Chondrocyte (in vitro differentiated cells): ENCODE measurements at regions not wholly inside any gene's neighbourhood (a gene's known extent, or its start where the extent isn't known, plus 50 kb on each side); places are given as distances from the start of the nearest gene placed in this dataset.

Source experiments
- DNase-seq: peaks from one replicate; pipeline ENCODE4 v3.0.0; 2021; ENCODE audit warnings: mixed read lengths, low spot score
- H3K27ac Mint-ChIP-seq: one replicate; pipeline ENCODE4 v1.8.0; 2021; ENCODE audit warnings: mild to moderate bottlenecking, moderate library complexity, mixed read lengths; ENCODE audit not compliant: unreplicated experiment
- H3K27me3 Mint-ChIP-seq: 2 replicates; pipeline ENCODE4 v1.8.0; 2021; ENCODE audit warnings: low read depth, mixed read lengths
- H3K36me3 Mint-ChIP-seq: 2 replicates; pipeline ENCODE4 v1.8.0; 2021; ENCODE audit warnings: low read depth, mixed read lengths
- H3K4me1 Mint-ChIP-seq: 2 replicates; pipeline ENCODE4 v1.8.0; 2021; ENCODE audit warnings: low read depth, mild to moderate bottlenecking, mixed read lengths
- H3K4me3 Mint-ChIP-seq: one replicate; pipeline ENCODE4 v1.8.0; 2021; ENCODE audit warnings: mild to moderate bottlenecking, moderate library complexity, mixed read lengths; ENCODE audit not compliant: unreplicated experiment
- H3K9me3 Mint-ChIP-seq: 2 replicates; pipeline ENCODE4 v1.8.0; 2021; ENCODE audit warnings: low read depth, mixed read lengths
- TF ChIP-seq, protein P1 (sequence below): fragments of 200-600 bp; sonication (generic); IDR thresholded peaks from 2 replicates; pipeline ENCODE4 v1.5.0; 2021; ENCODE audit warnings: antibody characterized with exemption, mild to moderate bottlenecking, moderate library complexity

DNA sequence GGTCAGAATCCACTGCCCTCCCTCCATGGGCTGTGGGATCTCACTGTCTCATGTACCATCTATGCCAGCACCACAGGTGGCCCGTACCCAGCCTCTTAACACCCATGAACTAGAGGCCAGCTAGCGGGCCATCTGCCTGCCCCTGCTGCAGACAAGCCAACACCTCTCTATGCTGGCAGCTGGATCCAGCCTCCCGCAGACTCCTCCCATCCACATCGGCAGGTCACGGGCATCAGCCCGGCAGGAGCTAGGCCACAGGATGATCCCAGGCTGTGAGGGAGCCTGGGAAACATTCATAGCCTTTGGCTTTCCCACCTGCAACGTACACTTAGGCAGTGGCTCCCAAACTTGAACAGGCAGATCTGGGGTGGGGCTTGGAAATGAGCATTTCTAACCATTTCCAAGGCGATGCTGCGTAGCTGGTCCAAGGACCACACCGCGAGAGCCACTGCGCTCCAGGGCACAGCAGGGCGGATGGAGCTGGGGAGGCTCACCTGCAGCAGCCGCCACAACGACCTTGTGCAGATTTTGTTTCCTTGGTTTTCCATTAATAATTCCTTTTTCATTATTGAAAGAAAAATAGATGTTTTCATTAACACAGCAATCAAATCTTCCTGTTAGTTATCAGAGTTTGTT lies 114.7 kb downstream of the KCNF1 start:
- TF ChIP-seq, protein P1, sequence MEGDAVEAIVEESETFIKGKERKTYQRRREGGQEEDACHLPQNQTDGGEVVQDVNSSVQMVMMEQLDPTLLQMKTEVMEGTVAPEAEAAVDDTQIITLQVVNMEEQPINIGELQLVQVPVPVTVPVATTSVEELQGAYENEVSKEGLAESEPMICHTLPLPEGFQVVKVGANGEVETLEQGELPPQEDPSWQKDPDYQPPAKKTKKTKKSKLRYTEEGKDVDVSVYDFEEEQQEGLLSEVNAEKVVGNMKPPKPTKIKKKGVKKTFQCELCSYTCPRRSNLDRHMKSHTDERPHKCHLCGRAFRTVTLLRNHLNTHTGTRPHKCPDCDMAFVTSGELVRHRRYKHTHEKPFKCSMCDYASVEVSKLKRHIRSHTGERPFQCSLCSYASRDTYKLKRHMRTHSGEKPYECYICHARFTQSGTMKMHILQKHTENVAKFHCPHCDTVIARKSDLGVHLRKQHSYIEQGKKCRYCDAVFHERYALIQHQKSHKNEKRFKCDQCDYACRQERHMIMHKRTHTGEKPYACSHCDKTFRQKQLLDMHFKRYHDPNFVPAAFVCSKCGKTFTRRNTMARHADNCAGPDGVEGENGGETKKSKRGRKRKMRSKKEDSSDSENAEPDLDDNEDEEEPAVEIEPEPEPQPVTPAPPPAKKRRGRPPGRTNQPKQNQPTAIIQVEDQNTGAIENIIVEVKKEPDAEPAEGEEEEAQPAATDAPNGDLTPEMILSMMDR, result no peak
- Mint-ChIP-seq H3K27me3 (peaks cover 7% of the 10 kb centered on the region), H3K9me3 (no peaks in the 10 kb centered on the region), H3K27ac (no peak overlapping the region), H3K36me3 (no peaks in the 10 kb centered on the region), H3K4me1 (no peaks in the 10 kb centered on the region), H3K4me3 (no peak overlapping the region)
- DNase-seq, result no peak

DNA sequence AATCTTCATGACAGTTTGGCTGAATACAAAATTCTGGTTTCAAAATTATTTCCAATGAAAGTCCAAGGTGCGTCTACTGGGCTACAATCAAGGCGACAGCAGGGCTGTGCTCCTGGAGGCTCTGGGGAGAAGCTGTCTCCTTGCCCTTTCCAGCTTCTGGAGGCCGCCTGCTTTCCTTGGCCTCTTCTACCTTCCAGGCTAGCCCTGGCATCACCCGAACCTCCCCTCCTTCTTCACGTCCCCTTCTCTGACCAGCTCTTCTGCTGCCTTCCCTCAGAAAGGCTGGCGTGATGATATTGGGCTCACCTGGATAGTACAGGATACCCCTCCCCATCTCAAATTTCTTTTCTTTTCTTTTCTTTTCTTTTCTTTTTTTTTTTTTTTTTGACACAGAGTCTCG lies 115.5 kb downstream of the KCNF1 start:
- TF ChIP-seq, protein P1, result no peak
- DNase-seq, result no peak
- Mint-ChIP-seq H3K9me3 (no peaks in the 10 kb centered on the region), H3K27me3 (peaks cover 8% of the 10 kb centered on the region), H3K27ac (no peak overlapping the region), H3K4me3 (no peak overlapping the region), H3K36me3 (no peaks in the 10 kb centered on the region), H3K4me1 (no peaks in the 10 kb centered on the region)

DNA sequence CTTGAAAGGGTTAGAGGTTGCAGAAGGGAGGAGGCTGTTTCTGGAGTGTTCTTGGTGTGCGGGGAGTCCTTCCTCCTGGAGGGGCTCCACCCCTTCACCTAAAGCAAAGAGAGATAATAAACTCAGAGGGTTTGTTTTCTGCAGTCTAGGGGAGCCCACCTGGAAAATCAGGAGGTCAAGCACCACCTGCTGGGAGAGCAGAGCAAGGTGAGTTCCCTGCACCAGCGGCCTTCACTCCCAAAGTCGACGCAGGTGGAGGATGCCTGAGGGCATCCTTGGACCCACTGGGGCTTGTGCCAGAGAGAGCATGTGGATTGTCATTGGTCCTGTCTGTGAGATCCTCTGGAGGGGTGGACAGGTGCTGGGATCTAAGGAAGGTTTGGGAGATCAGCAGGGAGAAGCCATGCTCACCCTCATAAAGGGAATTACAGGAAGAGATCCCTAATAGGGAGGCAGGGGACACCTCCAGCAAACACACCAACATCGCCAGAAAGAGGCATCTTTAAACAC lies 116.7 kb downstream of the KCNF1 start:
- Mint-ChIP-seq H3K27ac (no peak overlapping the region), H3K4me1 (no peaks in the 10 kb centered on the region), H3K4me3 (no peak overlapping the region), H3K36me3 (no peaks in the 10 kb centered on the region), H3K27me3 (peaks cover 8% of the 10 kb centered on the region), H3K9me3 (peaks cover 3% of the 10 kb centered on the region)
- TF ChIP-seq, protein P1, result no peak
- no peak for DNase-seq

DNA sequence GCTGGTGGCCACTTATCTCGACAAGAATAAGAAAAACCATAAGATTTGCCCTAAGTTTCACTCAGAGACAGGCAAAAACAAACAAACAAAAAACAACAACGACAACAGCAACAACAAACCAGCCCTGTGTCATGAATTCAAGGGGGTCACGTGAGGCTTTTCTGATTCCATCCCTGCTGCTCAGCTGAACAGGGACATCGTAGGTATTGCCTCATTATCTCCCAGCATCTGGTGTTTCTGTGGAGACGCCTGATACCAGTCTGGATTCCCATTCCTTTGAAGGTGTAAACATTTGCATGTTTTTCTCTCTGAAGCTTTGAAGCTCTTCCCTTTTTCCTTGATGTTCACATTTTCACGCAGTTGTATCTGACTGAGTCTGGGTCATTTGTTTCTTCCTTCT lies 117.4 kb downstream of the KCNF1 start:
- Mint-ChIP-seq H3K4me1 (no peaks in the 10 kb centered on the region), H3K27me3 (peaks cover 8% of the 10 kb centered on the region), H3K9me3 (peaks cover 3% of the 10 kb centered on the region), H3K36me3 (no peaks in the 10 kb centered on the region), H3K27ac (no peak overlapping the region), H3K4me3 (no peak overlapping the region)
- TF ChIP-seq, protein P1, result no peak
- DNase-seq, result no peak

DNA sequence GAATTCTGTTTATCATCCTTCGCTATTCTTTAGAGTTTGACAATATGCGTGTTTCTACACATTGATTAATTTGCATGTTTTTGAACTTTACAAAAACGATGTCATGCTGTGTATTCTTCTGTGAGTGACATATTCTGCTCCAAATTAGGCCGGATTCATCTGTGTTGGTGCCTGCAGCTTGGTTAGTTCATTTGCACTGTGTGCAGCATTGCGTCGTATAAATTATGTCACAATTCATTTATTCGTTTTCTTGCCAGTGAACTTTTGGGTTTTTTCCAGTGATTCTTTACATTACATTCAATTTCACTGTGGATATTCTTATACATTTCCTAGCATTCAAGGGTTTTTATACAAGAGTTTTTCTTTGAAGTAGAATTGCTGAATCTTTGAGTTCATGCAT lies 118.3 kb downstream of the KCNF1 start:
- no peak overlapping the region for H3K4me3 Mint-ChIP-seq
- TF ChIP-seq, protein P1, result no peak
- no peaks in the 10 kb centered on the region for H3K4me1 Mint-ChIP-seq
- H3K9me3 Mint-ChIP-seq, result peaks cover 3% of the 10 kb centered on the region
- H3K27ac Mint-ChIP-seq, result no peak overlapping the region
- H3K36me3 Mint-ChIP-seq, result no peaks in the 10 kb centered on the region
- peaks cover 8% of the 10 kb centered on the region for H3K27me3 Mint-ChIP-seq
- DNase-seq, result no peak
